ENCODE measurements at regions not wholly inside any gene's neighbourhood (a gene's known extent, or its start where the extent isn't known, plus 50 kb on each side); places are given as distances from the start of the nearest gene placed in this dataset.

DNA sequence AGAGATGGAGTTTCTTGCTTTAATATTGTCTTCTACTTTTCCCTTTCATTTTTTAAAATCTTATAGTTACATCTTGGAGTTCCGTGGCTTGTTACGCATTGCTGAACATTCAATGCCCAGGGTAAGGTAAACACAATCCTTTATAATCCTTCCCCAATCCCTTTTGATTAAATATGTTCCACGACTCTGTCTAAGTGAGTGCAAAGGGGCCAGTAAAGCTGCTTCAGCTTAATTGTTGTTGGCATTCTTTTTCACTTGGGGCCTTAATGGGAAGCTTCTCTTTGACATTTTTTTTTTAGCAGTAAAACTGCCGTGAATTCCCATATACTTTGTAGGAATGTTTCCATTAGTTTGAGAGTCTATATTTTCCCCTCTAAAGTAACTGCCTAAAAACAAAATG lies 1028.1 kb downstream of the C4orf33 start:
- in situ Hi-C loops (cut with MboI; ENCODE audit: low pct_unique_long_range_greater_than_20kb, low sequenced_read_pairs, unreplicated experiment) = no loop called here
- no peak for DNase-seq (ENCODE audit: low spot score)
- TF ChIP-seq, protein P1, sequence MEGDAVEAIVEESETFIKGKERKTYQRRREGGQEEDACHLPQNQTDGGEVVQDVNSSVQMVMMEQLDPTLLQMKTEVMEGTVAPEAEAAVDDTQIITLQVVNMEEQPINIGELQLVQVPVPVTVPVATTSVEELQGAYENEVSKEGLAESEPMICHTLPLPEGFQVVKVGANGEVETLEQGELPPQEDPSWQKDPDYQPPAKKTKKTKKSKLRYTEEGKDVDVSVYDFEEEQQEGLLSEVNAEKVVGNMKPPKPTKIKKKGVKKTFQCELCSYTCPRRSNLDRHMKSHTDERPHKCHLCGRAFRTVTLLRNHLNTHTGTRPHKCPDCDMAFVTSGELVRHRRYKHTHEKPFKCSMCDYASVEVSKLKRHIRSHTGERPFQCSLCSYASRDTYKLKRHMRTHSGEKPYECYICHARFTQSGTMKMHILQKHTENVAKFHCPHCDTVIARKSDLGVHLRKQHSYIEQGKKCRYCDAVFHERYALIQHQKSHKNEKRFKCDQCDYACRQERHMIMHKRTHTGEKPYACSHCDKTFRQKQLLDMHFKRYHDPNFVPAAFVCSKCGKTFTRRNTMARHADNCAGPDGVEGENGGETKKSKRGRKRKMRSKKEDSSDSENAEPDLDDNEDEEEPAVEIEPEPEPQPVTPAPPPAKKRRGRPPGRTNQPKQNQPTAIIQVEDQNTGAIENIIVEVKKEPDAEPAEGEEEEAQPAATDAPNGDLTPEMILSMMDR (IDR thresholded peaks at IDR 0.05; ENCODE audit: extremely low read depth, insufficient read depth, missing control alignments) = no peak

DNA sequence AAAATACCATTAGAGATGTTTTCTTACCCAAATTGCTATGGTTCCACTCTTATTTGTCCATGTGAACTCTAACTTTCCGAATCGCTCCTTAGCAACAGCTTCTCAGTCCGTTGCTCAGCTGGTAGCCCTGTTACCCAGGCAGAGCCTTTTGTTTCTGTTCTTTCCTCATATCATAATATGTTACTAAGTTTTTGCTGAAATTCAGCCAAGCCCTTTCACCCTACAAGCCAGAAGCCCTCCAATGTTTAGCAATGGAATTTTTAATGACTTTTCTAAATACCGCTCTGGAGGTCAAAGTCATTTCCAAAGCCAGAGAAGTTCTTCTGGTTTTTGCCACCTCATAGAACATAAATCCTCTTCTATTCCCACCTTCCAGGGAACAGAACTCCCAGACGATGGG lies 1029.5 kb downstream of the C4orf33 start:
- TF ChIP-seq, protein P1 (IDR thresholded peaks at IDR 0.05; ENCODE audit: extremely low read depth, insufficient read depth, missing control alignments) = no peak
- no peak for DNase-seq (ENCODE audit: low spot score)
- in situ Hi-C loops (cut with MboI; ENCODE audit: low pct_unique_long_range_greater_than_20kb, low sequenced_read_pairs, unreplicated experiment) = no loop called here

DNA sequence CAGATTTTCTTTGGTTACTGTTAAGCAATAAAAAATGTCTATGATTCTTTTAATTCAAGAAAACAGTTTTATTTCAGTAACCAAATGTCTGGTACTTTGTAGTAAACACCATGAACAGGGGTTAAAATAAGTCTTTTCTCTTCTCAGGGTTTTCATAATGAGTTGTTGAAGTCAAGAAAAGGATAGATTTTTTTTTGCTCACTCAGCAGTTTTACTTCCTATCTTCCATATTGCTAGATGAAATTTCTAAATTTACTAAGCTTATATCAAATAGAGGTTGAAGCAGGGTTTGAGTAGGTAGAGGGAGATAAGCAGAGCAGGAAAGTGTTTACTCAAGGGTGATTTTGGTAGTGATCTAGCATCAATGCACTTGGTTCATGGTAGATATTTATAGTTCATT lies 1031.3 kb downstream of the C4orf33 start:
- DNase-seq (ENCODE audit: low spot score) = no peak
- in situ Hi-C loops (cut with MboI; ENCODE audit: low pct_unique_long_range_greater_than_20kb, low sequenced_read_pairs, unreplicated experiment) = no loop called here
- TF ChIP-seq, protein P1 (IDR thresholded peaks at IDR 0.05; ENCODE audit: extremely low read depth, insufficient read depth, missing control alignments) = no peak

DNA sequence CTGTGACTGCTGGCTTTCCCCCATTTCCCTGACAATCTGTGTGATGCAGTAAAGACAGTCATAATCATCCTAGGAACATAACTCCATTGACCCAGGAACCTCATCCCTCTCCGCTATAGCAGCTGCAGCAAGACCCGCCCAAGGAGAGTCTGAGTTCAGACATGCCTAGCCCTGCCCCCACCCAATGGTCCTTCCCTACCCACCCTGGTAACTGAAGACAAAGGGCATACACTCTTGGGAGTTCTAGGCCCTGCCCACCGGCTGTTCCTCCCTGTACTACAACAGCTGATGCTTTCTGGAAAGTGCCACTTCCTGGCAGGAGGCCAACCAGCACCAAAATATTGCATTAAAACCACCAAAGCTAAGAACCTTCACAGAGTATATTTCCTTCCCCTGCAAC lies 1035.6 kb downstream of the C4orf33 start:
- DNase-seq (ENCODE audit: low spot score) = no peak
- TF ChIP-seq, protein P1 (IDR thresholded peaks at IDR 0.05; ENCODE audit: extremely low read depth, insufficient read depth, missing control alignments) = no peak
- in situ Hi-C loops (cut with MboI; ENCODE audit: low pct_unique_long_range_greater_than_20kb, low sequenced_read_pairs, unreplicated experiment) = no loop called here

DNA sequence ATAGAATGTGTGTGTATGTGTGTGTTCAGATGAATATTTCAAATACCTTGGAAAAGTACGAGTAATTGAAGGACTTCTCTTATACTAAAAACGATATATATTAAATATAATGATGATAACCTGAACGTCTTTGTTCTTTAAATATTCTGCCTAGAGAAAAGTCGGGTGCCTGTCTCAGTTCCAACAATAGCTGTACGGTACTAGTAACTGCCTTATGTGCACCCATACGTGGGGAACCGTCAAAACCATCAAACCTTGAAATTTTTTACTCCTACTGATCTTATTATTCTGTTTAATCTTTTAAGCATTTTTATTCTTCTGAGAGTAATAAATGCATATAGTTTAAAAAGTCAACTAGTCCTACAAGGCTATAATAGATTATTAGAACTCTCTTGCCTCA lies 1045.7 kb downstream of the C4orf33 start:
- no peak for DNase-seq (ENCODE audit: low spot score)
- in situ Hi-C loops (cut with MboI; ENCODE audit: low pct_unique_long_range_greater_than_20kb, low sequenced_read_pairs, unreplicated experiment) = no loop called here
- TF ChIP-seq, protein P1 (IDR thresholded peaks at IDR 0.05; ENCODE audit: extremely low read depth, insufficient read depth, missing control alignments) = no peak

DNA sequence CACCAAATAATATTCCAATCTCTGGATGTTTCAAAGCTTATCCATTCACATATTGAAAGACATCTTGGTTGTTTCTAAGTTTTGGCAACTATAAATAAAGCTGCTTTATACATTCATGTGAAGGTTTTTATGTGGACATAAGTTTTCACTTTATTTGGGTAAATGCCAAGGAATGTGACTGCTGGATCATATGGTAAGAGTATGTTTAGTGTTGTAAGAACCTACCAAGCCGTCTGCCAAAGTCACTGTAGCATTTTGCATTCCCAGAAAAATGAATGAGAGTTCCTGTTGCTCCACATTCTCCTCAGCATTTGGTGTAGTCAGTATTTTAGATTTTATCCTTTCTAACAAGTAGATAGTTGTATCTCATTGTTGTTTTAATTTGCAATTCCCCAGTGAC lies 1047.7 kb downstream of the C4orf33 start:
- no peak for DNase-seq (ENCODE audit: low spot score)
- TF ChIP-seq, protein P1 (IDR thresholded peaks at IDR 0.05; ENCODE audit: extremely low read depth, insufficient read depth, missing control alignments) = no peak
- in situ Hi-C loops (cut with MboI; ENCODE audit: low pct_unique_long_range_greater_than_20kb, low sequenced_read_pairs, unreplicated experiment) = no loop called here

DNA sequence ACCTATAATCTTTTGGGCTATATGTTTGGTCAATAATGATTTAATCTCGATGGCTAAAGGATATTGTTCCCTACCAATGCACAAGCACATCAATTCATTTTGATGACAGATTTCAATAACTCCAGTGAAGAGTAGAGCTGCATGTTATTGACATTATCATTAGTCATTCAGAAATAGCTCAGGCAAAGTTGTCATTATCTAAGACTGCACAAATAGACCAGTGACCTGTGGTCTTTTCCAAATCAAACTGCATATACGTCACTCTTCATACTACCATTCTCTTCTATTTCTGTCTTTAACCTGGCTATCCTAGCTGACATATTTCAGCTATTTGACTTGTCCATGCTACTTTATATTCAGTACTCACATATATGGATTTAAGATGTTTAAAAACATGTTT lies 1050.8 kb downstream of the C4orf33 start:
- TF ChIP-seq, protein P1 (IDR thresholded peaks at IDR 0.05; ENCODE audit: extremely low read depth, insufficient read depth, missing control alignments) = no peak
- DNase-seq (ENCODE audit: low spot score) = no peak
- in situ Hi-C loops (cut with MboI; ENCODE audit: low pct_unique_long_range_greater_than_20kb, low sequenced_read_pairs, unreplicated experiment) = no loop called here

Measured in GM13977 (cell line).